Fibroblast of lung (primary cell): ENCODE measurements at regions not wholly inside any gene's neighbourhood (a gene's known extent, or its start where the extent isn't known, plus 50 kb on each side); places are given as distances from the start of the nearest gene placed in this dataset.

Experiments
- DNase-seq, 2 donors: peaks; one replicate each; pipeline versions ENCODE4 v3.0.0 to v3.0.0-alpha.2; 2010; ENCODE audit warnings: low read depth in 2 of 2
- H2AFZ ChIP-seq: 2 replicates; pipeline ENCODE4 v1.5.1; 2012; ENCODE audit warnings: low read length, control low read depth, inconsistent platforms
- H3K27ac ChIP-seq: 2 replicates; pipeline ENCODE4 v1.5.1; 2011; ENCODE audit warnings: low read length, control low read depth; ENCODE audit not compliant: insufficient read depth
- H3K27me3 ChIP-seq: 2 replicates; pipeline ENCODE4 v1.5.1; 2011; ENCODE audit warnings: mild to moderate bottlenecking, low read length; ENCODE audit not compliant: control insufficient read depth, insufficient read depth
- H3K36me3 ChIP-seq: 2 replicates; pipeline ENCODE4 v1.5.1; 2011; ENCODE audit warnings: low read length; ENCODE audit not compliant: control insufficient read depth, insufficient read depth
- H3K4me1 ChIP-seq: 2 replicates; pipeline ENCODE4 v1.5.1; 2011; ENCODE audit warnings: low read length; ENCODE audit not compliant: control insufficient read depth, insufficient read depth; ENCODE audit errors: extremely low read depth
- H3K4me2 ChIP-seq: 2 replicates; pipeline ENCODE4 v1.5.1; 2011; ENCODE audit warnings: low read length, control low read depth; ENCODE audit not compliant: insufficient read depth; ENCODE audit errors: extremely low read depth
- H3K4me3 ChIP-seq, 4 experiments: fragments of 200-600 bp in 1 of 4; sonication (generic) in 1 of 4; replicated peaks in 1 of 4; 2 replicates each; pipeline ENCODE4 v1.5.1; 2011 to 2016; ENCODE audit warnings: low read length in 4 of 4, low read depth in 3 of 4, mild to moderate bottlenecking in 3 of 4, control low read depth in 2 of 4, inconsistent platforms in 1 of 4, mixed read lengths in 1 of 4; ENCODE audit not compliant: insufficient read depth in 1 of 4; ENCODE audit errors: control extremely low read depth in 1 of 4
- H3K79me2 ChIP-seq: 2 replicates; pipeline ENCODE4 v1.5.1; 2012; ENCODE audit warnings: mild to moderate bottlenecking, low read length, inconsistent platforms; ENCODE audit not compliant: control insufficient read depth, insufficient read depth
- H3K9ac ChIP-seq: 2 replicates; pipeline ENCODE4 v1.5.1; 2011; ENCODE audit warnings: mild to moderate bottlenecking, low read length, control low read depth; ENCODE audit not compliant: insufficient read depth
- H3K9me3 ChIP-seq: 2 replicates; pipeline ENCODE4 v1.5.1; 2012; ENCODE audit warnings: low read depth, low read length; ENCODE audit not compliant: control insufficient read depth, insufficient read depth
- H4K20me1 ChIP-seq: 2 replicates; pipeline ENCODE4 v1.5.1; 2011; ENCODE audit warnings: low read length; ENCODE audit not compliant: control insufficient read depth, insufficient read depth; ENCODE audit errors: extremely low read depth
- EZH2 ChIP-seq: IDR thresholded peaks from 2 replicates; pipeline ENCODE4 v1.5.1; 2012; ENCODE audit warnings: low read length, control low read depth, mild to moderate bottlenecking; ENCODE audit errors: missing control alignments
- TF ChIP-seq, protein P1 (sequence below), 2 donors: IDR thresholded peaks in 1 of 2; conservative IDR thresholded peaks in 1 of 2; 1 replicate in 1 of 2; 2 replicates in 1 of 2; pipeline ENCODE4 v1.5.1; 2011 to 2012; ENCODE audit warnings: low read length in 2 of 2, control low read depth in 1 of 2, inconsistent platforms in 1 of 2, low read depth in 1 of 2, mild to moderate bottlenecking in 1 of 2

DNA sequence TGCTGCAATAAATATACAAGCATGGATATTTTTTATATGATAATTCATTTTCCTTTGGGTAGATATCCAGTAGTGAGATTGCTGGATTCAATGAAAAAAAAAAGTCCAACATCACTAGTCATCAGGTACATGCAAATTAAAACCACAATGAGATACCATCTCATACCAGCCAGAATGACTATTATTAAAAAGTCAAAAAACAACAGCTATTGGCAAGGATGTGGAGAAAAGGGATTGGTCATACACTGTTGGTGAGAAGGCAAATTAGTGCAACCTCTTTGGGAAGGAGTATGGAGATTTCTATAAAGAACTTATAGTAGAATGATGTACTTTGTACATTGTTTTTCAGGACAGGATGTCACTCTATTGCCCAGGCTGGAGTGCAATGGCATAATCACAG is 531.2 kb upstream of the MGAT4C start:
- Histone ChIP-seq H3K27me3 (no peaks in the 10 kb centered on the region), H3K4me3 (no peak overlapping the region), H3K9ac (no peak overlapping the region), H4K20me1 (no peaks in the 10 kb centered on the region), H3K79me2 (no peaks in the 10 kb centered on the region), H3K36me3 (no peaks in the 10 kb centered on the region), H3K9me3 (no peaks in the 10 kb centered on the region), H3K4me2 (no peak overlapping the region), H3K4me1 (no peaks in the 10 kb centered on the region), H3K27ac (no peak overlapping the region), H2AFZ (no peak overlapping the region)
- TF ChIP-seq EZH2 = no peak
- TF ChIP-seq, protein P1, sequence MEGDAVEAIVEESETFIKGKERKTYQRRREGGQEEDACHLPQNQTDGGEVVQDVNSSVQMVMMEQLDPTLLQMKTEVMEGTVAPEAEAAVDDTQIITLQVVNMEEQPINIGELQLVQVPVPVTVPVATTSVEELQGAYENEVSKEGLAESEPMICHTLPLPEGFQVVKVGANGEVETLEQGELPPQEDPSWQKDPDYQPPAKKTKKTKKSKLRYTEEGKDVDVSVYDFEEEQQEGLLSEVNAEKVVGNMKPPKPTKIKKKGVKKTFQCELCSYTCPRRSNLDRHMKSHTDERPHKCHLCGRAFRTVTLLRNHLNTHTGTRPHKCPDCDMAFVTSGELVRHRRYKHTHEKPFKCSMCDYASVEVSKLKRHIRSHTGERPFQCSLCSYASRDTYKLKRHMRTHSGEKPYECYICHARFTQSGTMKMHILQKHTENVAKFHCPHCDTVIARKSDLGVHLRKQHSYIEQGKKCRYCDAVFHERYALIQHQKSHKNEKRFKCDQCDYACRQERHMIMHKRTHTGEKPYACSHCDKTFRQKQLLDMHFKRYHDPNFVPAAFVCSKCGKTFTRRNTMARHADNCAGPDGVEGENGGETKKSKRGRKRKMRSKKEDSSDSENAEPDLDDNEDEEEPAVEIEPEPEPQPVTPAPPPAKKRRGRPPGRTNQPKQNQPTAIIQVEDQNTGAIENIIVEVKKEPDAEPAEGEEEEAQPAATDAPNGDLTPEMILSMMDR (conservative IDR thresholded peaks at IDR 0.05 in 1 of 2, IDR thresholded peaks at IDR 0.05 in 1 of 2; ENCODE audit: low read depth in 1 of 2, low read length in 2 of 2) = no peak
- peak in 1 of 2 donors; percentile 4 for DNase-seq

DNA sequence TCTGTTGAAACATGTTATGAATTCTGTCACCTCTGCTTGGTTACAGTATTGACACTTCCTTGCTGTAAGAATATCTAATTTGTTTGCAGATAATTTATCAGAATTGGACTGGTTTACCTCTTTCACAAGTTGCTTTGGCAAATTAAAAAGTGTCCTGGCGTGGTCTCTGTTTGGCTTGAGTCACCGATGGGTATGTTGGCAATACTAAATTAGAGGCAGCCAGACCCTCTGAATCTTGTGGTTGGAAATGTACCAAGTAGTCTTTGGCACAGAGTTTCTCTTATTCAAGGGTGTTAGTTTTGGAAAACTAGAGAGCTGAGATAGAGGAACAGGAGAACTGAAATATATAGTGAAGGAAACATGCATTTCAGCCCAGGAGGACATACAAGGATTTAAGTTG is 521.1 kb upstream of the MGAT4C start:
- Histone ChIP-seq H2AFZ (no peak overlapping the region), H4K20me1 (no peaks in the 10 kb centered on the region), H3K9me3 (no peaks in the 10 kb centered on the region), H3K4me3 (no peak overlapping the region), H3K4me1 (no peaks in the 10 kb centered on the region), H3K4me2 (no peak overlapping the region), H3K27ac (no peak overlapping the region), H3K9ac (no peak overlapping the region), H3K36me3 (no peaks in the 10 kb centered on the region), H3K79me2 (no peaks in the 10 kb centered on the region), H3K27me3 (no peaks in the 10 kb centered on the region)
- peak in 1 of 2 donors; percentile 41 for DNase-seq
- TF ChIP-seq, protein P1 (conservative IDR thresholded peaks at IDR 0.05 in 1 of 2, IDR thresholded peaks at IDR 0.05 in 1 of 2; ENCODE audit: low read depth in 1 of 2, low read length in 2 of 2) = no peak
- TF ChIP-seq EZH2 = no peak

DNA sequence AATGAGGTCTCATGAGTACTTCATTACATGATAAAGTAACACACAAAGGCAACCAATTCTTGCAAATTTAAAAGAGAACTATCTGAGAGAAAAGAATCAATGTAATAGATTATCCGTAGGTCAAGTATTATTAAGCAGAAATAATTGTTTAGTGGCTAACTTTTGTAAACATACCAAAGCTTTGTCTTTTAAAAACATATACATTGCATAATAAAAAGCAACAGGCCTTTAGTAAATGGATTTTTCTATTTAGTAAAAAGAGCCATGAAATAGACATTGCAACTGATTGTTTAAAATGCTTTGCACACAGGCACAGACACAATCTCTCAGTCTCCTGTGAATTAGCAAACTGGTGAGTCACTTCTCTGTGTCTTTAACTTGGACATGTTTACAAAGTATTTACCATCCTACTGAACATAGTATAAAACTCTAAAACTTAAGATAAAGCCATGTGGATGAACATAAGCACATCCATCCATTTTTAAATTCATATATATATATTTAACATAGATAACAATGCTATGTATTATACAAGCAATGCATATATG is 518.7 kb upstream of the MGAT4C start:
- no peaks in the 10 kb centered on the region for H3K4me1 ChIP-seq
- no peak overlapping the region for H2AFZ ChIP-seq
- no peak overlapping the region for H3K4me3 ChIP-seq
- H3K79me2 ChIP-seq = no peaks in the 10 kb centered on the region
- H3K27me3 ChIP-seq = no peaks in the 10 kb centered on the region
- no peaks in the 10 kb centered on the region for H4K20me1 ChIP-seq
- H3K27ac ChIP-seq = no peak overlapping the region
- H3K36me3 ChIP-seq = no peaks in the 10 kb centered on the region
- peak; percentile 35 to 62 for DNase-seq
- H3K9ac ChIP-seq = no peak overlapping the region
- no peak overlapping the region for H3K4me2 ChIP-seq
- TF ChIP-seq EZH2 = no peak
- TF ChIP-seq, protein P1 (conservative IDR thresholded peaks at IDR 0.05 in 1 of 2, IDR thresholded peaks at IDR 0.05 in 1 of 2; ENCODE audit: low read depth in 1 of 2, low read length in 2 of 2) = no peak
- H3K9me3 ChIP-seq = no peaks in the 10 kb centered on the region
